H9 (cell line): ENCODE measurements at regions not wholly inside any gene's neighbourhood (a gene's known extent, or its start where the extent isn't known, plus 50 kb on each side); places are given as distances from the start of the nearest gene placed in this dataset.
A peak's percentile ranks its signal among the peaks of the same experiment; 100 is the strongest.

Source experiments
- DNase-seq: peaks from one replicate; pipeline ENCODE4 v3.0.0-alpha.2; 2017
- H2AFZ ChIP-seq: one replicate; pipeline ENCODE4 v1.6.1; 2013; ENCODE audit warnings: mild to moderate bottlenecking, low read length, control low read depth, moderate library complexity
- H2AK5ac ChIP-seq: 2 replicates; pipeline ENCODE4 v1.6.1; 2013; ENCODE audit warnings: low read length, control low read depth, mixed read lengths; ENCODE audit not compliant: insufficient read length
- H2BK120ac ChIP-seq: one replicate; pipeline ENCODE4 v1.6.1; 2013; ENCODE audit warnings: low read depth, mild to moderate bottlenecking, low read length, control low read depth, inconsistent platforms; ENCODE audit not compliant: poor library complexity, severe bottlenecking
- H2BK12ac ChIP-seq: 2 replicates; pipeline ENCODE4 v1.6.1; 2013; ENCODE audit warnings: low read length, control low read depth, mixed read lengths, low read depth; ENCODE audit not compliant: insufficient read length
- H2BK15ac ChIP-seq: 2 replicates; pipeline ENCODE4 v1.6.1; 2013; ENCODE audit warnings: low read depth, low read length, control low read depth
- H2BK20ac ChIP-seq: one replicate; pipeline ENCODE4 v1.6.1; 2013; ENCODE audit warnings: low read depth, mild to moderate bottlenecking, low read length, control low read depth, inconsistent platforms; ENCODE audit not compliant: poor library complexity, severe bottlenecking
- H2BK5ac ChIP-seq: 2 replicates; pipeline ENCODE4 v1.6.1; 2013; ENCODE audit warnings: low read length, control low read depth, mixed read lengths; ENCODE audit not compliant: insufficient read length
- H3K14ac ChIP-seq: 2 replicates; pipeline ENCODE4 v1.6.1; 2013; ENCODE audit warnings: low read length, control low read depth; ENCODE audit not compliant: insufficient read depth
- H3K18ac ChIP-seq: 2 replicates; pipeline ENCODE4 v1.6.1; 2013; ENCODE audit warnings: low read depth, mild to moderate bottlenecking, mixed read lengths, low read length, control low read depth; ENCODE audit not compliant: insufficient read length
- H3K23ac ChIP-seq: 2 replicates; pipeline ENCODE4 v1.6.1; 2013; ENCODE audit warnings: low read length, control low read depth, mixed read lengths, low read depth; ENCODE audit not compliant: insufficient read length
- H3K23me2 ChIP-seq: 2 replicates; pipeline ENCODE4 v1.6.1; 2013; ENCODE audit warnings: low read depth, mild to moderate bottlenecking, mixed read lengths, low read length, control low read depth; ENCODE audit not compliant: insufficient read length, poor library complexity, severe bottlenecking
- H3K27ac ChIP-seq: 2 replicates; pipeline ENCODE4 v1.5.1; 2013; ENCODE audit warnings: low read length, control low read depth, mixed read lengths, low read depth; ENCODE audit not compliant: insufficient read length
- H3K27me3 ChIP-seq: 2 replicates; pipeline ENCODE4 v1.6.1; 2013; ENCODE audit warnings: low read length, control low read depth, inconsistent platforms; ENCODE audit not compliant: insufficient read depth
- H3K4ac ChIP-seq: 2 replicates; pipeline ENCODE4 v1.6.1; 2013; ENCODE audit warnings: low read depth, mild to moderate bottlenecking, control low read depth, inconsistent platforms, low read length, moderate library complexity
- H3K4me1 ChIP-seq: 2 replicates; pipeline ENCODE4 v1.6.1; 2013; ENCODE audit warnings: low read length, control low read depth, inconsistent platforms; ENCODE audit not compliant: insufficient read depth
- H3K4me2 ChIP-seq: 2 replicates; pipeline ENCODE4 v1.6.1; 2013; ENCODE audit warnings: low read length, control low read depth, mixed read lengths; ENCODE audit not compliant: insufficient read length, insufficient read depth
- H3K56ac ChIP-seq: 2 replicates; pipeline ENCODE4 v1.6.1; 2013; ENCODE audit warnings: low read depth, mild to moderate bottlenecking, mixed read lengths, low read length, control low read depth; ENCODE audit not compliant: insufficient read length
- H3K79me1 ChIP-seq: 2 replicates; pipeline ENCODE4 v1.6.1; 2013; ENCODE audit warnings: low read depth, mild to moderate bottlenecking, moderate library complexity, low read length, control low read depth, inconsistent platforms; ENCODE audit not compliant: insufficient read depth, poor library complexity, severe bottlenecking
- H3K79me2 ChIP-seq: 2 replicates; pipeline ENCODE4 v1.6.1; 2013; ENCODE audit warnings: low read length, control low read depth, inconsistent platforms; ENCODE audit not compliant: insufficient read depth
- H3K9ac ChIP-seq: 2 replicates; pipeline ENCODE4 v1.6.1; 2013; ENCODE audit warnings: low read length, control low read depth, mixed read lengths; ENCODE audit not compliant: insufficient read length; ENCODE audit errors: extremely low read depth
- H3K9me3 ChIP-seq: one replicate; pipeline ENCODE4 v1.6.1; 2013; ENCODE audit warnings: low read depth, low read length, inconsistent platforms; ENCODE audit not compliant: control insufficient read depth
- H3T11ph ChIP-seq: one replicate; pipeline ENCODE4 v1.6.1; 2013; ENCODE audit warnings: mild to moderate bottlenecking, low read length, control low read depth, inconsistent platforms
- H4K20me1 ChIP-seq: one replicate; pipeline ENCODE4 v1.6.1; 2013; ENCODE audit not compliant: control insufficient read depth, insufficient read length, insufficient read depth
- H4K5ac ChIP-seq: 2 replicates; pipeline ENCODE4 v1.6.1; 2013; ENCODE audit warnings: low read depth, mild to moderate bottlenecking, mixed read lengths, low read length, control low read depth; ENCODE audit not compliant: insufficient read length
- H4K8ac ChIP-seq: replicated peaks from 2 replicates; pipeline ENCODE4 v1.6.1; 2013; ENCODE audit warnings: low read length, control low read depth, mixed read lengths, low read depth; ENCODE audit not compliant: insufficient read length
- H4K91ac ChIP-seq: 2 replicates; pipeline ENCODE4 v1.6.1; 2013; ENCODE audit warnings: low read depth, mild to moderate bottlenecking, moderate library complexity, mixed read lengths, low read length, control low read depth; ENCODE audit not compliant: insufficient read length
- H3K27ac Mint-ChIP-seq, 3 experiments: 2 replicates in 2 of 3; 3 replicates in 1 of 3; pipeline ENCODE4 v1.8.0; 2020 to 2021; ENCODE audit warnings: mixed read lengths in 3 of 3, mild to moderate bottlenecking in 1 of 3, moderate library complexity in 1 of 3
- H3K27me3 Mint-ChIP-seq: 2 replicates; pipeline ENCODE4 v1.8.0; 2021; ENCODE audit warnings: low read depth, mild to moderate bottlenecking, moderate library complexity, mixed read lengths
- H3K36me3 Mint-ChIP-seq, 3 experiments: 2 replicates in 2 of 3; 3 replicates in 1 of 3; pipeline ENCODE4 v1.8.0; 2020 to 2021; ENCODE audit warnings: low read depth in 3 of 3, mixed read lengths in 3 of 3; ENCODE audit not compliant: insufficient read depth in 1 of 3
- H3K4me1 Mint-ChIP-seq, 2 experiments: 2 replicates each; pipeline ENCODE4 v1.8.0; 2020; ENCODE audit warnings: mixed read lengths in 2 of 2
- H3K4me3 Mint-ChIP-seq, 2 experiments: 2 replicates in 1 of 2; 3 replicates in 1 of 2; pipeline ENCODE4 v1.8.0; 2020 to 2021; ENCODE audit warnings: mild to moderate bottlenecking in 2 of 2, mixed read lengths in 2 of 2, moderate library complexity in 1 of 2
- H3K9me3 Mint-ChIP-seq, 2 experiments: 2 replicates in 1 of 2; 3 replicates in 1 of 2; pipeline ENCODE4 v1.8.0; 2020; ENCODE audit warnings: mild to moderate bottlenecking in 2 of 2, mixed read lengths in 2 of 2, moderate library complexity in 1 of 2
- WGBS: extraction: QIAGEN DNeasy Blood & Tissue Kit; methylation state at CpG from one replicate; pipeline ENCODE4 v1.1.7; 2013; ENCODE audit warnings: missing lambda C conversion rate, low lambda C conversion rate, mixed read lengths; ENCODE audit not compliant: insufficient read length; ENCODE audit errors: extremely low coverage; 5-methylcytosine and 5-hydroxymethylcytosine counted together
- TF ChIP-seq, protein P1 (sequence below): fragments of 200-600 bp; sonication (generic); conservative IDR thresholded peaks from 3 replicates; pipeline ENCODE4 v1.8.0; 2021; ENCODE audit warnings: antibody characterized with exemption, mild to moderate bottlenecking

DNA sequence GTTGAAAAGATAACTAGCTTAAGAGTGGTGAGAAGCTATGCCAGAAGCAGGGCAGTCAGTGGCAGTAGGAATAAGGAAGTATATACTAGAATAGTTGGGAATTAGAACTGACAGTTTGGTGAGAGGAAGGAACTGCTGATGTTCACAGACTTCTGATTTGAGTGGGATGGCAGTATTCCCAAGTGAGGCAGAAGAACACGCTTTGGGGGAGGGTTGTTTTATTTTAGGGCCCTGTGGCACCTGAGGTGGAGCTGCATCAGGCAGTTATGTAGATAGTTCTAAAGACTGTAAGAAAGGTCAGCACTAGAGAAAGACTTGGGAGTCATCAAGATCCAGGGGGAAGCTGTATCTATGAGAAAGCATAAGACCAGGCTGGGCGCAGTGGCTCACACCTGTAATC lies 66.3 kb upstream of the TNRC6B start:
- Mint-ChIP-seq H3K4me1 (peaks cover 10 to 12% of the 10 kb centered on the region in 2 experiments), H3K27ac (peak overlapping the region in 2 of 3 experiments; percentile 6 to 88; a peak in 3 of 7 replicates), H3K4me3 (no peak overlapping the region), H3K36me3 (no peaks in the 10 kb centered on the region), H3K9me3 (no peaks in the 10 kb centered on the region), H3K27me3 (no peaks in the 10 kb centered on the region)
- H2BK12ac ChIP-seq = no peak overlapping the region
- DNase-seq = no peak
- no peak overlapping the region for H3K56ac ChIP-seq
- H3K18ac ChIP-seq = no peak overlapping the region
- WGBS = no CpG with 5 or more reads among the region's 2 CpGs
- H2AK5ac ChIP-seq = no peak overlapping the region
- no peak overlapping the region for H3K4me2 ChIP-seq
- H2BK5ac ChIP-seq = no peak overlapping the region
- no peaks in the 10 kb centered on the region for H4K20me1 ChIP-seq
- no peak overlapping the region for H3T11ph ChIP-seq
- no peaks in the 10 kb centered on the region for H3K79me2 ChIP-seq
- H2BK120ac ChIP-seq = no peak overlapping the region
- no peak overlapping the region for H4K91ac ChIP-seq
- H3K23me2 ChIP-seq = no peaks in the 10 kb centered on the region
- H3K23ac ChIP-seq = no peak overlapping the region
- H3K27ac ChIP-seq = no peak overlapping the region
- no peak overlapping the region for H2AFZ ChIP-seq
- no peak overlapping the region for H2BK20ac ChIP-seq
- no peaks in the 10 kb centered on the region for H3K9me3 ChIP-seq
- H3K79me1 ChIP-seq = no peaks in the 10 kb centered on the region
- H4K5ac ChIP-seq = no peak overlapping the region
- 0 out of 2 replicates have a peak, but pooled peaks cover 1% of the 10 kb centered on the region for H3K4me1 ChIP-seq
- H3K4ac ChIP-seq = no peak overlapping the region
- H3K27me3 ChIP-seq = no peaks in the 10 kb centered on the region
- TF ChIP-seq, protein P1, sequence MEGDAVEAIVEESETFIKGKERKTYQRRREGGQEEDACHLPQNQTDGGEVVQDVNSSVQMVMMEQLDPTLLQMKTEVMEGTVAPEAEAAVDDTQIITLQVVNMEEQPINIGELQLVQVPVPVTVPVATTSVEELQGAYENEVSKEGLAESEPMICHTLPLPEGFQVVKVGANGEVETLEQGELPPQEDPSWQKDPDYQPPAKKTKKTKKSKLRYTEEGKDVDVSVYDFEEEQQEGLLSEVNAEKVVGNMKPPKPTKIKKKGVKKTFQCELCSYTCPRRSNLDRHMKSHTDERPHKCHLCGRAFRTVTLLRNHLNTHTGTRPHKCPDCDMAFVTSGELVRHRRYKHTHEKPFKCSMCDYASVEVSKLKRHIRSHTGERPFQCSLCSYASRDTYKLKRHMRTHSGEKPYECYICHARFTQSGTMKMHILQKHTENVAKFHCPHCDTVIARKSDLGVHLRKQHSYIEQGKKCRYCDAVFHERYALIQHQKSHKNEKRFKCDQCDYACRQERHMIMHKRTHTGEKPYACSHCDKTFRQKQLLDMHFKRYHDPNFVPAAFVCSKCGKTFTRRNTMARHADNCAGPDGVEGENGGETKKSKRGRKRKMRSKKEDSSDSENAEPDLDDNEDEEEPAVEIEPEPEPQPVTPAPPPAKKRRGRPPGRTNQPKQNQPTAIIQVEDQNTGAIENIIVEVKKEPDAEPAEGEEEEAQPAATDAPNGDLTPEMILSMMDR = no peak
- H2BK15ac ChIP-seq = no peak overlapping the region
- H3K14ac ChIP-seq = no peak overlapping the region
- no peak overlapping the region for H4K8ac ChIP-seq
- no peak overlapping the region for H3K9ac ChIP-seq
